ENCODE measurements at regions not wholly inside any gene's neighbourhood (a gene's known extent, or its start where the extent isn't known, plus 50 kb on each side); places are given as distances from the start of the nearest gene placed in this dataset.

- H3K4me3 ChIP-seq (ENCODE audit: low read depth, low read length), result no peak overlapping the region
- TF ChIP-seq MAX (IDR thresholded peaks at IDR 0.05; ENCODE audit: low read depth, low read length) (no peak), MYC (IDR thresholded peaks at IDR 0.05; ENCODE audit: low read depth, low read length) (no peak), CTCF (IDR thresholded peaks at IDR 0.05; ENCODE audit: low read depth, low read length) (no peak), POLR2A (IDR thresholded peaks at IDR 0.05; ENCODE audit: extremely low read depth, insufficient read length) (no peak)
Measured at GRCh38 chr6:155599160-155599559, 143.5 kb upstream of the NOX3 start.

DNA sequence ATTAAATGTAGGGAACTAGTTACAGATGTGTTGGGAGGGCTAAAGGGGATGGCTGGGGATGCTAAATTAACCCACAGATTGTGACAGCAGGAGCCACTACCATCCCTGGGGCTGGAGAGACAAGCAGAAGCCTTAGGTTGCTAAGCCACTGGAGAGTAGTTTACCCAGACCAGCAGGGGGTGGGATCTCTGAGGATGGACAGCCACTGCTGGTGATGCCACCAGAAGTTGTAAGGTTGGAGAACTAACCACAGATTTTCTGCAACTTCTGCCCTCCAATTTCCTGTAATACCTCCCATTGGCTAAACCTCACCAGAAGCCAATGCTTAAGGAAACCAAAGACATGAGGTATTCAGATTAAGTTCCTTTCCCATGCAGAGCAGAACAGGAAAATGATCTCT, 139.6 kb upstream of the NOX3 start:
- H3K4me3 ChIP-seq (ENCODE audit: low read depth, low read length), result no peak overlapping the region
- peak; percentile 32 for DNase-seq (ENCODE audit: low read depth)
- no peak for TF ChIP-seq MYC (IDR thresholded peaks at IDR 0.05; ENCODE audit: low read depth, low read length)
- TF ChIP-seq MAX (IDR thresholded peaks at IDR 0.05; ENCODE audit: low read depth, low read length), result no peak
- no peak for TF ChIP-seq POLR2A (IDR thresholded peaks at IDR 0.05; ENCODE audit: extremely low read depth, insufficient read length)
- no peak for TF ChIP-seq CTCF (IDR thresholded peaks at IDR 0.05; ENCODE audit: low read depth, low read length)

More at GRCh38 chr6:155599160-155599559, 143.5 kb upstream of the NOX3 start:
- no peak for DNase-seq (ENCODE audit: low read depth)

DNA sequence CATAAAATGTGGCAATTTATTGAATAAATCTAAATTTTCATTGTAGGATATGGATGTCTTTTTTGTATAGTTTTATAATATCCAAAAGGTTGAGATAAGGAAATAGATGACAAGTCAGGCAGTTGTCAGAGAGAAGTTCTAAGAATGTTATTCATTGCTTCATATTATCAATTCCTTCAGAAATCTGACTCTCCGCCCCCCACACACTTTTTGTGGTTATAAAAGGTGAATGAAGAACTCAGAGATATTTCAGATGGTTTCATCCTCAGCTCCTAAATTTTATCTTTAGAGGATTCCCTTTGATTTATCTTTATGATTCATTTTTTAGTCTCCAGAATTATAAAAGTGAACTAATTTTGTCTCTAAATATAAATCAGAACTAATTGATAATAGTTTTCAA, 136.1 kb upstream of the NOX3 start:
- TF ChIP-seq CTCF (IDR thresholded peaks at IDR 0.05; ENCODE audit: low read depth, low read length) (no peak), MYC (IDR thresholded peaks at IDR 0.05; ENCODE audit: low read depth, low read length) (no peak), MAX (IDR thresholded peaks at IDR 0.05; ENCODE audit: low read depth, low read length) (no peak), POLR2A (IDR thresholded peaks at IDR 0.05; ENCODE audit: extremely low read depth, insufficient read length) (no peak)
- H3K4me3 ChIP-seq (ENCODE audit: low read depth, low read length), result no peak overlapping the region
- DNase-seq (ENCODE audit: low read depth), result no peak

DNA sequence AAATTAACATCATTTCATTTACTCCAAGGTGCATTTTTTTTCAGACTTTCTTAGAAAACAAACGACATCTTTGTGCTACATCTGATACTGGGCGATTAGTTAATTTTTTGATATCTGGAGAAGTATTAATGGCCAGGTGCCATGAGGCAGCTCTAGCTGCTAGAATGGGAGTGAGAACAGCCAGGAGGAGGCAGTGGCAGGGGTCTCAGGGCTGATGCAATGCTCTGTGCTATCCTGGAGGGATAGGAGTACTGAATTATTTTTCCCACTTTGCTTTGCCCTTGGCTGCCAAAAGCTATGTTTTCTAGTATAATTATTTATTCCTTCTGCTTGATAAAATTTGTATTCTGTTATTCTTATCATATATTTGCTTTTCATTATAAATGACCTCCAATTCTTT, 133.6 kb upstream of the NOX3 start:
- TF ChIP-seq MAX (IDR thresholded peaks at IDR 0.05; ENCODE audit: low read depth, low read length), result no peak
- TF ChIP-seq MYC (IDR thresholded peaks at IDR 0.05; ENCODE audit: low read depth, low read length), result no peak
- TF ChIP-seq CTCF (IDR thresholded peaks at IDR 0.05; ENCODE audit: low read depth, low read length), result no peak
- no peak for TF ChIP-seq POLR2A (IDR thresholded peaks at IDR 0.05; ENCODE audit: extremely low read depth, insufficient read length)
- DNase-seq (ENCODE audit: low read depth), result no peak
- H3K4me3 ChIP-seq (ENCODE audit: low read depth, low read length), result no peak overlapping the region

DNA sequence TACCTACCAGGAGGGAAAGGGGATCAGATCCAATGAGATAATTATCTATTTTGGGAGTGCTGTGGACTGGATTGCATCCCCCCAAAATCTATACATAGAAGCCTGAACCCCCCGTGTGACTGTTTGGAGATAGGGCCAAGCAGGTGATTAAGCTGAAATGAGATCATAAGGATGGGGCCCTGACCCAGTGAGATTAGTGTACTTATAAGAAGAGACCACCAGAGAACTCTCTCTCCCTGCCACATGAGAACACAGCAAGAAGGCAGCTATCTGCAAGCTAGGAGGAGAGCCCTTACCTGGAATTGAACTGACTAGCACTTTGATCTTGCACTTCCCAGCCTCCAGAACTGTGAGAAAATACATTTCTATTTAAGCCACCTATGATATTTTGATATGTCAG, 132.2 kb upstream of the NOX3 start:
- TF ChIP-seq MAX (IDR thresholded peaks at IDR 0.05; ENCODE audit: low read depth, low read length) (no peak), CTCF (IDR thresholded peaks at IDR 0.05; ENCODE audit: low read depth, low read length) (no peak), MYC (IDR thresholded peaks at IDR 0.05; ENCODE audit: low read depth, low read length) (no peak), POLR2A (IDR thresholded peaks at IDR 0.05; ENCODE audit: extremely low read depth, insufficient read length) (no peak)
- no peak for DNase-seq (ENCODE audit: low read depth)
- no peak overlapping the region for H3K4me3 ChIP-seq (ENCODE audit: low read depth, low read length)

GRCh38 chr6:155586090-155586489, 130.5 kb upstream of the NOX3 start:
- no peak for DNase-seq (ENCODE audit: low read depth)
- no peak for TF ChIP-seq MAX (IDR thresholded peaks at IDR 0.05; ENCODE audit: low read depth, low read length)
- TF ChIP-seq MYC (IDR thresholded peaks at IDR 0.05; ENCODE audit: low read depth, low read length), result no peak
- no peak for TF ChIP-seq POLR2A (IDR thresholded peaks at IDR 0.05; ENCODE audit: extremely low read depth, insufficient read length)
- no peak for TF ChIP-seq CTCF (IDR thresholded peaks at IDR 0.05; ENCODE audit: low read depth, low read length)
- H3K4me3 ChIP-seq (ENCODE audit: low read depth, low read length), result no peak overlapping the region
